COLO668 (cell line): ENCODE measurements at regions not wholly inside any gene's neighbourhood (a gene's known extent, or its start where the extent isn't known, plus 50 kb on each side); places are given as distances from the start of the nearest gene placed in this dataset.
"Not testable (repeated sequence)": the region's sequence is repeated elsewhere in the genome, so short reads cannot be mapped to it uniquely, and the experiment has no call there.

Experiments
- DNase-seq: peaks from one replicate; lab custom pipeline; 2025; ENCODE audit not compliant: unreplicated experiment; lab: John Stamatoyannopoulos, UW

GRCh38 chr5:167426501-167426900 is 864.9 kb upstream of the WWC1 start:
- DNase-seq = no peak

- not testable (repeated sequence) for DNase-seq
These were observed 863.8 kb upstream of the WWC1 start for GRCh38 chr5:167427641-167428040.

GRCh38 chr5:167440846-167441245 is 850.6 kb upstream of the WWC1 start:
- DNase-seq = no peak

- DNase-seq = no peak
These were observed 848.5 kb upstream of the WWC1 start for GRCh38 chr5:167442922-167443321.

- DNase-seq = no peak
These were observed 843.7 kb upstream of the WWC1 start for GRCh38 chr5:167447466-167448375.

- DNase-seq = no peak
These were observed 843.1 kb upstream of the WWC1 start for GRCh38 chr5:167448376-167448775.

GRCh38 chr5:167451076-167451475 is 840.4 kb upstream of the WWC1 start:
- no peak for DNase-seq

- no peak for DNase-seq
These were observed 839.3 kb upstream of the WWC1 start for GRCh38 chr5:167452136-167452535.

- no peak for DNase-seq
These were observed 838.0 kb upstream of the WWC1 start for GRCh38 chr5:167453246-167454030.

GRCh38 chr5:167458412-167458811 is 833.0 kb upstream of the WWC1 start:
- DNase-seq = no peak

GRCh38 chr5:167460449-167461020 is 830.9 kb upstream of the WWC1 start:
- no peak for DNase-seq

GRCh38 chr5:167463939-167464338 is 827.5 kb upstream of the WWC1 start:
- no peak for DNase-seq

GRCh38 chr5:167466992-167467391 is 824.5 kb upstream of the WWC1 start:
- no peak for DNase-seq

- DNase-seq = no peak
These were observed 818.8 kb upstream of the WWC1 start for GRCh38 chr5:167472566-167473108.

GRCh38 chr5:167478188-167478587 is 813.3 kb upstream of the WWC1 start:
- DNase-seq = no peak

- DNase-seq = no peak
These were observed 811.7 kb upstream of the WWC1 start for GRCh38 chr5:167479779-167480178.

GRCh38 chr5:167481345-167481744 is 810.1 kb upstream of the WWC1 start:
- DNase-seq = no peak

- no peak for DNase-seq
These were observed 808.9 kb upstream of the WWC1 start for GRCh38 chr5:167482555-167482954.

- no peak for DNase-seq
These were observed 806.2 kb upstream of the WWC1 start for GRCh38 chr5:167485061-167485774.

- no peak for DNase-seq
These were observed 803.1 kb upstream of the WWC1 start for GRCh38 chr5:167488371-167488770.

GRCh38 chr5:167489202-167489601 is 802.2 kb upstream of the WWC1 start:
- DNase-seq = no peak
